ENCODE measurements at regions not wholly inside any gene's neighbourhood (a gene's known extent, or its start where the extent isn't known, plus 50 kb on each side); places are given as distances from the start of the nearest gene placed in this dataset.

GRCh38 chr2:117273009-117273671 is 541.4 kb upstream of the DDX18 start:
- H2AK5ac ChIP-seq (ENCODE audit: low read depth, low read length) = no peak overlapping the region
- no peak overlapping the region for H3K4me2 ChIP-seq (ENCODE audit: insufficient read depth, low read length, poor library complexity, severe bottlenecking)
- H3K4me1 ChIP-seq (ENCODE audit: control insufficient read depth in 2 of 2, insufficient read depth in 1 of 2, low read depth in 1 of 2, low read length in 2 of 2) = peaks cover 2 to 4% of the 10 kb centered on the region in 2 donors
- no peak overlapping the region for H2BK5ac ChIP-seq (ENCODE audit: low read length)
- no peak overlapping the region for H3K4ac ChIP-seq (ENCODE audit: low read length)
- no peak overlapping the region for H3K4me3 ChIP-seq (ENCODE audit: low read length in 2 of 2)
- no peaks in the 10 kb centered on the region for H3K79me1 ChIP-seq (ENCODE audit: low read depth, low read length)
- no peak overlapping the region for H3K9ac ChIP-seq (ENCODE audit: low read depth, low read length, poor library complexity)
- H3K9me3 ChIP-seq (replicated peaks in 1 of 2; ENCODE audit: control insufficient read depth in 2 of 2, insufficient read depth in 1 of 2, low read depth in 1 of 2, low read length in 2 of 2) = peaks cover 0 to 3% of the 10 kb centered on the region in 2 donors
- no peak overlapping the region for H3K14ac ChIP-seq (ENCODE audit: low read length)
- no peak overlapping the region for H4K91ac ChIP-seq (ENCODE audit: low read depth, low read length, poor library complexity)
- no peak overlapping the region for H4K8ac ChIP-seq (ENCODE audit: low read depth, low read length)
- H2BK15ac ChIP-seq (ENCODE audit: low read length) = no peak overlapping the region
- H2AFZ ChIP-seq (ENCODE audit: low read length) = no peak overlapping the region
- DNase-seq (ENCODE audit: low spot score) = peak; percentile 41
- no peaks in the 10 kb centered on the region for H3K27me3 ChIP-seq (ENCODE audit: control insufficient read depth in 3 of 3, insufficient read depth in 3 of 3, low read depth in 1 of 3, low read length in 3 of 3)
- H2BK120ac ChIP-seq (ENCODE audit: low read depth, low read length) = no peak overlapping the region
- peak overlapping the region; percentile 7 for H3K27ac ChIP-seq (replicated peaks; ENCODE audit: low read length)
- H3K18ac ChIP-seq (ENCODE audit: low read length) = no peak overlapping the region
- WGBS, 2 donors (ENCODE audit: extremely low coverage in 2 of 2, insufficient read length in 2 of 2, insufficient replicate concordance in 1 of 2) = no CpG with 5 or more reads among the region's 6 CpGs
- H2BK12ac ChIP-seq (ENCODE audit: low read length) = no peak overlapping the region
- no peaks in the 10 kb centered on the region for H3K36me3 ChIP-seq (replicated peaks in 1 of 2; ENCODE audit: control insufficient read depth in 2 of 2, insufficient read depth in 2 of 2, low read length in 2 of 2)
- no peak overlapping the region for H3K23ac ChIP-seq (ENCODE audit: low read depth, low read length, poor library complexity)

GRCh38 chr2:117293012-117293411 is 521.5 kb upstream of the DDX18 start:
- H2BK12ac ChIP-seq (ENCODE audit: low read length) = no peak overlapping the region
- no peak overlapping the region for H2AK5ac ChIP-seq (ENCODE audit: low read depth, low read length)
- H3K4me2 ChIP-seq (ENCODE audit: insufficient read depth, low read length, poor library complexity, severe bottlenecking) = no peak overlapping the region
- whole genome bisulfite sequencing, 2 donors (ENCODE audit: extremely low coverage in 2 of 2, insufficient read length in 2 of 2, insufficient replicate concordance in 1 of 2) = no CpG with 5 or more reads among the region's 1 CpG
- no peaks in the 10 kb centered on the region for H3K27me3 ChIP-seq (ENCODE audit: control insufficient read depth in 3 of 3, insufficient read depth in 3 of 3, low read depth in 1 of 3, low read length in 3 of 3)
- no peak overlapping the region for H2BK5ac ChIP-seq (ENCODE audit: low read length)
- no peak overlapping the region for H3K4ac ChIP-seq (ENCODE audit: low read length)
- no peak overlapping the region for H2AFZ ChIP-seq (ENCODE audit: low read length)
- H4K8ac ChIP-seq (ENCODE audit: low read depth, low read length) = no peak overlapping the region
- no peaks in the 10 kb centered on the region for H3K4me1 ChIP-seq (ENCODE audit: control insufficient read depth in 2 of 2, insufficient read depth in 1 of 2, low read depth in 1 of 2, low read length in 2 of 2)
- H2BK120ac ChIP-seq (ENCODE audit: low read depth, low read length) = no peak overlapping the region
- no peak overlapping the region for H3K18ac ChIP-seq (ENCODE audit: low read length)
- no peak overlapping the region for H4K91ac ChIP-seq (ENCODE audit: low read depth, low read length, poor library complexity)
- no peaks in the 10 kb centered on the region for H3K36me3 ChIP-seq (replicated peaks in 1 of 2; ENCODE audit: control insufficient read depth in 2 of 2, insufficient read depth in 2 of 2, low read length in 2 of 2)
- no peak overlapping the region for H3K27ac ChIP-seq (replicated peaks; ENCODE audit: low read length)
- no peak for DNase-seq (ENCODE audit: low spot score)
- no peak overlapping the region for H3K14ac ChIP-seq (ENCODE audit: low read length)
- H3K4me3 ChIP-seq (ENCODE audit: low read length in 2 of 2) = no peak overlapping the region
- H3K9ac ChIP-seq (ENCODE audit: low read depth, low read length, poor library complexity) = no peak overlapping the region
- no peaks in the 10 kb centered on the region for H3K79me1 ChIP-seq (ENCODE audit: low read depth, low read length)
- no peak overlapping the region for H3K23ac ChIP-seq (ENCODE audit: low read depth, low read length, poor library complexity)
- H2BK15ac ChIP-seq (ENCODE audit: low read length) = no peak overlapping the region
- H3K9me3 ChIP-seq (replicated peaks in 1 of 2; ENCODE audit: control insufficient read depth in 2 of 2, insufficient read depth in 1 of 2, low read depth in 1 of 2, low read length in 2 of 2) = no peaks in the 10 kb centered on the region

- no peak overlapping the region for H3K4me2 ChIP-seq (ENCODE audit: insufficient read depth, low read length, poor library complexity, severe bottlenecking)
- no peak overlapping the region for H4K8ac ChIP-seq (ENCODE audit: low read depth, low read length)
- H3K4me3 ChIP-seq (ENCODE audit: low read length in 2 of 2) = no peak overlapping the region
- no peak overlapping the region for H3K4ac ChIP-seq (ENCODE audit: low read length)
- no peak overlapping the region for H4K91ac ChIP-seq (ENCODE audit: low read depth, low read length, poor library complexity)
- H3K9me3 ChIP-seq (replicated peaks in 1 of 2; ENCODE audit: control insufficient read depth in 2 of 2, insufficient read depth in 1 of 2, low read depth in 1 of 2, low read length in 2 of 2) = peaks cover 2 to 3% of the 10 kb centered on the region in 2 donors
- no peak overlapping the region for H3K27ac ChIP-seq (replicated peaks; ENCODE audit: low read length)
- H2BK12ac ChIP-seq (ENCODE audit: low read length) = no peak overlapping the region
- H3K4me1 ChIP-seq (ENCODE audit: control insufficient read depth in 2 of 2, insufficient read depth in 1 of 2, low read depth in 1 of 2, low read length in 2 of 2) = no peaks in the 10 kb centered on the region
- peak overlapping the region; percentile 11 for H3K18ac ChIP-seq (ENCODE audit: low read length)
- no peak overlapping the region for H2AK5ac ChIP-seq (ENCODE audit: low read depth, low read length)
- H2BK120ac ChIP-seq (ENCODE audit: low read depth, low read length) = no peak overlapping the region
- no peaks in the 10 kb centered on the region for H3K36me3 ChIP-seq (replicated peaks in 1 of 2; ENCODE audit: control insufficient read depth in 2 of 2, insufficient read depth in 2 of 2, low read length in 2 of 2)
- DNase-seq (ENCODE audit: low spot score) = no peak
- H3K14ac ChIP-seq (ENCODE audit: low read length) = no peak overlapping the region
- no peak overlapping the region for H3K23ac ChIP-seq (ENCODE audit: low read depth, low read length, poor library complexity)
- H2BK5ac ChIP-seq (ENCODE audit: low read length) = no peak overlapping the region
- peaks cover 2% of the 10 kb centered on the region for H3K79me1 ChIP-seq (ENCODE audit: low read depth, low read length)
- H2BK15ac ChIP-seq (ENCODE audit: low read length) = no peak overlapping the region
- H2AFZ ChIP-seq (ENCODE audit: low read length) = no peak overlapping the region
- H3K9ac ChIP-seq (ENCODE audit: low read depth, low read length, poor library complexity) = no peak overlapping the region
- WGBS, 2 donors (ENCODE audit: extremely low coverage in 2 of 2, insufficient read length in 2 of 2, insufficient replicate concordance in 1 of 2) = no CpG with 5 or more reads among the region's 2 CpGs
- H3K27me3 ChIP-seq (ENCODE audit: control insufficient read depth in 3 of 3, insufficient read depth in 3 of 3, low read depth in 1 of 3, low read length in 3 of 3) = no peaks in the 10 kb centered on the region
Observed at GRCh38 chr2:117299451-117299850, 515.0 kb upstream of the DDX18 start.

- Histone ChIP-seq H3K36me3 (replicated peaks in 1 of 2; ENCODE audit: control insufficient read depth in 2 of 2, insufficient read depth in 2 of 2, low read length in 2 of 2) (no peaks in the 10 kb centered on the region), H3K27me3 (ENCODE audit: control insufficient read depth in 3 of 3, insufficient read depth in 3 of 3, low read depth in 1 of 3, low read length in 3 of 3) (no peaks in the 10 kb centered on the region), H3K9ac (ENCODE audit: low read depth, low read length, poor library complexity) (no peak overlapping the region), H4K91ac (ENCODE audit: low read depth, low read length, poor library complexity) (no peak overlapping the region), H2AK5ac (ENCODE audit: low read depth, low read length) (no peak overlapping the region), H3K18ac (ENCODE audit: low read length) (no peak overlapping the region), H3K4ac (ENCODE audit: low read length) (no peak overlapping the region), H4K8ac (ENCODE audit: low read depth, low read length) (no peak overlapping the region), H3K14ac (ENCODE audit: low read length) (no peak overlapping the region), H2BK120ac (ENCODE audit: low read depth, low read length) (no peak overlapping the region), H3K4me3 (ENCODE audit: low read length in 2 of 2) (no peak overlapping the region), H3K4me1 (ENCODE audit: control insufficient read depth in 2 of 2, insufficient read depth in 1 of 2, low read depth in 1 of 2, low read length in 2 of 2) (no peaks in the 10 kb centered on the region), H2BK12ac (ENCODE audit: low read length) (no peak overlapping the region), H3K27ac (replicated peaks; ENCODE audit: low read length) (no peak overlapping the region), H3K23ac (ENCODE audit: low read depth, low read length, poor library complexity) (no peak overlapping the region), H2AFZ (ENCODE audit: low read length) (no peak overlapping the region), H2BK5ac (ENCODE audit: low read length) (no peak overlapping the region), H2BK15ac (ENCODE audit: low read length) (no peak overlapping the region), H3K4me2 (ENCODE audit: insufficient read depth, low read length, poor library complexity, severe bottlenecking) (no peak overlapping the region), H3K9me3 (replicated peaks in 1 of 2; ENCODE audit: control insufficient read depth in 2 of 2, insufficient read depth in 1 of 2, low read depth in 1 of 2, low read length in 2 of 2) (no peaks in the 10 kb centered on the region), H3K79me1 (ENCODE audit: low read depth, low read length) (no peaks in the 10 kb centered on the region)
- no peak for DNase-seq (ENCODE audit: low spot score)
- no CpG with 5 or more reads among the region's 7 CpGs for WGBS, 2 donors (ENCODE audit: extremely low coverage in 2 of 2, insufficient read length in 2 of 2, insufficient replicate concordance in 1 of 2)
Observed at GRCh38 chr2:117308861-117309770, 505.4 kb upstream of the DDX18 start.

Measured in neuronal stem cell (in vitro differentiated cells).